Breast epithelium (tissue), 3 donors: ENCODE measurements at regions not wholly inside any gene's neighbourhood (a gene's known extent, or its start where the extent isn't known, plus 50 kb on each side); places are given as distances from the start of the nearest gene placed in this dataset.

Experiments used
- CTCF ChIP-seq, 3 donors: fragments of 450-650 bp; IDR thresholded peaks; one replicate each; pipeline ENCODE4 v1.5.1; 2016 to 2017; ENCODE audit warnings: antibody characterized with exemption in 3 of 3, mild to moderate bottlenecking in 3 of 3, moderate library complexity in 3 of 3
- POLR2A ChIP-seq: fragments of 450-650 bp; IDR thresholded peaks from one replicate; pipeline ENCODE4 v1.6.1; 2016; ENCODE audit warnings: antibody characterized with exemption, mild to moderate bottlenecking, moderate library complexity
- POLR2AphosphoS5 ChIP-seq, 3 donors: sonication (generic); formaldehyde crosslinking; IDR thresholded peaks; one replicate each; pipeline ENCODE4 v1.6.1; 2017; ENCODE audit warnings: antibody characterized with exemption in 3 of 3

DNA sequence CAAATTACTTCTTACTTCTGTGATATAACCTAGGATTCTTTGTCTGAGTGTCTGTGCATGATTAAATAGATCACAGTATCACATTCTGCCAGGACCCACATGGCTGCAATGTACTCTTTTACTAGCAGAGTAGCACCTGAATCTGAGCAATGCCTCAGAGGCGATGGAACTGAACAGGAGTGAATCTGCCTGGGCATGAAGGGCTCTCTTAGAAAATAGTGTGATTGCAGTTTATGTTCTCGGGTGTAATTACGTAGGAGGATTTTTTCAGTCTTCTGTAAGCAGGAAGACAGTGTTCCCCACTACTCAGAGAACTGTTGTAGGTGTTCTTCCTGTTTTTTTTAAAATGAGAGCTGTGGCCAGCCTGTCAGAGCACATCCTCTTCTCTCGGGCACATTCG is 802.3 kb downstream of the NLGN4Y start:
- TF ChIP-seq CTCF (IDR thresholded peaks at IDR 0.05) (no peak), POLR2AphosphoS5 (IDR thresholded peaks at IDR 0.05) (no peak), POLR2A (no peak)
